ENCODE measurements at regions not wholly inside any gene's neighbourhood (a gene's known extent, or its start where the extent isn't known, plus 50 kb on each side); places are given as distances from the start of the nearest gene placed in this dataset.
A peak's percentile ranks its signal among the peaks of the same experiment; 100 is the strongest.

DNA sequence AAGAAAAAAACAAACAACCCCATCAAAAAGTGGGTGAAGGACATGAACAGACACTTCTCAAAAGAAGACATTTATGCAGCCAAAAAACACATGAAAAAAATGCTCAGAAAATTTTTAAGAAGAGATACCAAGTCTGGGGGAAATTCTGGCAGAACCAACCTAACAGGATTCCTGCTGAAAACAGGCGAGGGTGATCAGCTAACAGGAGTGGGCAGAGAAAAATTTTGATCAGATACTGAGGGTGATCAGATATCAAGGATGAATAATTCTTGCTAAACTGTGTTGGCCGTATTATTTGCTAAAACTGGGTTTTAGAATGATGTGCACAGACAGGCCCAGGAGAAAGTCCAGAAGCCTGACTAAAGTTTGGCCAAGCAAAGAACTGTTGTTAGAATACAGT lies 557.3 kb downstream of the CD109 start:
- DNase-seq: no peak
- H3K27ac ChIP-seq: no peak overlapping the region
- no peaks in the 10 kb centered on the region for H3K9me3 ChIP-seq
- TF ChIP-seq POLR2AphosphoS5 (IDR thresholded peaks at IDR 0.05) (no peak), EP300 (IDR thresholded peaks at IDR 0.05) (no peak), POLR2A (IDR thresholded peaks at IDR 0.05) (no peak)
- TF ChIP-seq, protein P1, sequence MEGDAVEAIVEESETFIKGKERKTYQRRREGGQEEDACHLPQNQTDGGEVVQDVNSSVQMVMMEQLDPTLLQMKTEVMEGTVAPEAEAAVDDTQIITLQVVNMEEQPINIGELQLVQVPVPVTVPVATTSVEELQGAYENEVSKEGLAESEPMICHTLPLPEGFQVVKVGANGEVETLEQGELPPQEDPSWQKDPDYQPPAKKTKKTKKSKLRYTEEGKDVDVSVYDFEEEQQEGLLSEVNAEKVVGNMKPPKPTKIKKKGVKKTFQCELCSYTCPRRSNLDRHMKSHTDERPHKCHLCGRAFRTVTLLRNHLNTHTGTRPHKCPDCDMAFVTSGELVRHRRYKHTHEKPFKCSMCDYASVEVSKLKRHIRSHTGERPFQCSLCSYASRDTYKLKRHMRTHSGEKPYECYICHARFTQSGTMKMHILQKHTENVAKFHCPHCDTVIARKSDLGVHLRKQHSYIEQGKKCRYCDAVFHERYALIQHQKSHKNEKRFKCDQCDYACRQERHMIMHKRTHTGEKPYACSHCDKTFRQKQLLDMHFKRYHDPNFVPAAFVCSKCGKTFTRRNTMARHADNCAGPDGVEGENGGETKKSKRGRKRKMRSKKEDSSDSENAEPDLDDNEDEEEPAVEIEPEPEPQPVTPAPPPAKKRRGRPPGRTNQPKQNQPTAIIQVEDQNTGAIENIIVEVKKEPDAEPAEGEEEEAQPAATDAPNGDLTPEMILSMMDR (IDR thresholded peaks at IDR 0.05): no peak
- intact Hi-C loops (cut with DNase I; ENCODE audit: low total_unique reads): no loop called here
- H3K4me1 ChIP-seq: peaks cover 0 to 13% (median 1%) of the 10 kb centered on the region in 4 donors
- 43 to 83% (median 76%) methylated on average over 2 of the region's 2 CpGs for WGBS, 5 donors
- no peak overlapping the region for H3K4me3 ChIP-seq
- H3K36me3 ChIP-seq: no peaks in the 10 kb centered on the region
- H3K27me3 ChIP-seq: no peaks in the 10 kb centered on the region

DNA sequence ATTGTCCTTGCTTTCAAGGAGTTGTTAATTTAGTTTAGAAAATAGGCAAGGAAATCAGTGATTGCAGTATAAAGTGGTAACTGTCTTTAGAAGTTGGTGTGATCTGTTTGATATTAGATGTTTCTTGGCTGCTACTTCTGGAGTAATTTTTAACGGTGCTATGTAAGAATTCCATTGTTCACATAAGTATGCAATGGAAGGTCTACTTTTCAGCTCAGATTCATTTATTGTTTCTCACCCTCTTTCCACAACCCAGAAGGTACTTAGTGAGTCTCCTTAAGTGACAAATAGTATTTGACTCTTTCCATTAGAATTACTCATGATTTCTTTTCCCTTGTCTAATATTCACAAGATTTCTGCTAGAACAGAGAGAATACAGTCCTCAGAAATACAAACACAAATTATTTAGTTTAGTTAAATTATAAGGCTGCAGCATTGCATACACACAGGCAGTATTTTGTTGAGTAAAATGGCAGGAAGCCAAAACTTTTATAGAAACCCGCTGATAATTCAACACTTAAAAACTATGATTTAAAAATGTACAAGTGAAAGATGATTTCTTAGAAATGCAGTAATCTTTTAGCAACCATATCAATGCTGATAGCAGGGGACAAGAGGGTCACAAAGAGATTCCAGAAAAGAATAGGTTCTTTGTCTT lies 554.3 kb downstream of the CD109 start:
- DNase-seq: peak in 1 of 2 donors; percentile 31
- WGBS, 5 donors: 13 to 22% (median 20%) methylated on average over 2 of the region's 2 CpGs
- Histone ChIP-seq H3K4me1 (peaks cover 0 to 13% (median 0%) of the 10 kb centered on the region in 4 donors), H3K27ac (no peak overlapping the region), H3K36me3 (no peaks in the 10 kb centered on the region), H3K27me3 (no peaks in the 10 kb centered on the region), H3K4me3 (no peak overlapping the region), H3K9me3 (no peaks in the 10 kb centered on the region)
- intact Hi-C loops (cut with DNase I; ENCODE audit: low total_unique reads): no loop called here
- no peak for TF ChIP-seq EP300 (IDR thresholded peaks at IDR 0.05)
- no peak for TF ChIP-seq POLR2A (IDR thresholded peaks at IDR 0.05)
- TF ChIP-seq, protein P1 (IDR thresholded peaks at IDR 0.05): no peak
- no peak for TF ChIP-seq POLR2AphosphoS5 (IDR thresholded peaks at IDR 0.05)

DNA sequence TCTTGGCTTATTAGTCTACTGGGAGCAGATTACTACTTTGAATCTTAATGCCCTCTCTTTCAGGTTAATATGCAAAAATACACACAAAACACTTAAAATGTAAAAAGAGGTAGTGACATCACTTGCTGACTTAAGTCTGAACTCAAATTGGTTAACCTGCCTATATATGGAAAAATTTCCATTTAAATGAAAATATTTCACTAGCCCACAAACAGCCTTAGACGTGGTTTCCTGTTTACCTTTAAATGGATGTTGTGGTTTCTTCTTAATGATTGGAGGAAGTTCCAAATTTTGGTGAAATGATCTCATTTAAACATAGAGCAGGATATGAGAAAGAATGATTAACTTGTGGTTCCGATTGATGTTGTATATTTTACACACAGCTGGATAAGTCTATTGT lies 553.7 kb downstream of the CD109 start:
- TF ChIP-seq, protein P1 (IDR thresholded peaks at IDR 0.05): no peak
- TF ChIP-seq EP300 (IDR thresholded peaks at IDR 0.05): no peak
- no peak for TF ChIP-seq POLR2A (IDR thresholded peaks at IDR 0.05)
- no peak for TF ChIP-seq POLR2AphosphoS5 (IDR thresholded peaks at IDR 0.05)
- Histone ChIP-seq H3K27ac (no peak overlapping the region), H3K36me3 (no peaks in the 10 kb centered on the region), H3K4me1 (peaks cover 0 to 13% (median 0%) of the 10 kb centered on the region in 4 donors), H3K27me3 (no peaks in the 10 kb centered on the region), H3K4me3 (no peak overlapping the region), H3K9me3 (no peaks in the 10 kb centered on the region)
- no peak for DNase-seq
- intact Hi-C loops (cut with DNase I; ENCODE audit: low total_unique reads): no loop called here
- WGBS, 5 donors: 23 to 35% (median 27%) methylated on average over 2 of the region's 2 CpGs

GRCh38 chr6:74248966-74249365 lies 553.0 kb downstream of the CD109 start:
- intact Hi-C loops (cut with DNase I; ENCODE audit: low total_unique reads): no loop called here
- 50 to 65% (median 60%) methylated on average over 2 of the region's 2 CpGs for WGBS, 5 donors
- Histone ChIP-seq H3K27ac (no peak overlapping the region), H3K27me3 (no peaks in the 10 kb centered on the region), H3K4me1 (peaks cover 0 to 13% (median 0%) of the 10 kb centered on the region in 4 donors), H3K4me3 (no peak overlapping the region), H3K36me3 (no peaks in the 10 kb centered on the region), H3K9me3 (peaks cover 0 to 1% (median 0%) of the 10 kb centered on the region in 4 donors)
- no peak for TF ChIP-seq POLR2AphosphoS5 (IDR thresholded peaks at IDR 0.05)
- TF ChIP-seq, protein P1 (IDR thresholded peaks at IDR 0.05): no peak
- TF ChIP-seq POLR2A (IDR thresholded peaks at IDR 0.05): no peak
- TF ChIP-seq EP300 (IDR thresholded peaks at IDR 0.05): no peak
- no peak for DNase-seq

Measured in stomach (tissue), 8 donors.